G401.6 (cell line): ENCODE measurements at regions not wholly inside any gene's neighbourhood (a gene's known extent, or its start where the extent isn't known, plus 50 kb on each side); places are given as distances from the start of the nearest gene placed in this dataset.

ENCODE experiments used
- FAIRE-seq: peaks from 2 replicates; lab custom pipeline; 2012; peaks lifted over from hg19 to GRCh38; lab: Jason Lieb, UNC

DNA sequence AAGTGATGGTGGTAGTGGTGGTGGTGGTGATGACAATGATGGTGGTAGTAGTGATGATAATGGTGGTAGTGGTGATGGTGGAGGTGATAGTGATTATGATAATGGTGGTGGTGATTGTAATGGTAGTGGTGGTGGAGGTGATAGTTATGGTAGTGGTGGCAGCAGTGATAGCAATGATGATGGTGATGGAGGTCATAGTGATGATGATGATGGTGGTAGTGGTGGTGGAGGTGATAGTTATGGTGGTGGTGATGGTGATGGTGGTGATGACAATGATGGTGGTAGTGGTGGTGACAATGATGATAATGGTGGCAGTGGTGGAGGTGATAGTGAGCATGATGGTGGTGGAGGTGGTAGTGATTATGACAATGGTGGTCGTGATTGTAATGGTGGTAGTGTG is 191.7 kb upstream of the RNF32 start:
- no peak for FAIRE-seq

DNA sequence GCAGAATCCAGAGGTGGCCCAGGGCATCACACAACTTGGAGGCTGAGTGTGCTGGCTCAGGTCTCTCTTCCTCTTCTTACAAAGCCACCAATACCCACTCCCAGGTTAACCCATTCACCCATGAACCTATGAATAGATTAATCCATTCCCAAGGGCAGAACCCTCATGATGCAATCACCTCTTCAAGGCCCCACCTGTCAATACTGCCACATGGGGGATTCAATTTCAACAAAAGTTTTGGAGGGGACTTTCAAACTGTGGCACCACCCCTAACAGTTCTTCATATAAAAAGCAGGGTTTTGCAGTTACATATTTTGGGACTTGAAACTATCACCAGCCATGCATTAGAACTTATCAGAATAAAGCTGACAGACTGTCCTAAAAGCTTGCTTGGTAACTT is 193.6 kb upstream of the RNF32 start:
- FAIRE-seq = no peak

DNA sequence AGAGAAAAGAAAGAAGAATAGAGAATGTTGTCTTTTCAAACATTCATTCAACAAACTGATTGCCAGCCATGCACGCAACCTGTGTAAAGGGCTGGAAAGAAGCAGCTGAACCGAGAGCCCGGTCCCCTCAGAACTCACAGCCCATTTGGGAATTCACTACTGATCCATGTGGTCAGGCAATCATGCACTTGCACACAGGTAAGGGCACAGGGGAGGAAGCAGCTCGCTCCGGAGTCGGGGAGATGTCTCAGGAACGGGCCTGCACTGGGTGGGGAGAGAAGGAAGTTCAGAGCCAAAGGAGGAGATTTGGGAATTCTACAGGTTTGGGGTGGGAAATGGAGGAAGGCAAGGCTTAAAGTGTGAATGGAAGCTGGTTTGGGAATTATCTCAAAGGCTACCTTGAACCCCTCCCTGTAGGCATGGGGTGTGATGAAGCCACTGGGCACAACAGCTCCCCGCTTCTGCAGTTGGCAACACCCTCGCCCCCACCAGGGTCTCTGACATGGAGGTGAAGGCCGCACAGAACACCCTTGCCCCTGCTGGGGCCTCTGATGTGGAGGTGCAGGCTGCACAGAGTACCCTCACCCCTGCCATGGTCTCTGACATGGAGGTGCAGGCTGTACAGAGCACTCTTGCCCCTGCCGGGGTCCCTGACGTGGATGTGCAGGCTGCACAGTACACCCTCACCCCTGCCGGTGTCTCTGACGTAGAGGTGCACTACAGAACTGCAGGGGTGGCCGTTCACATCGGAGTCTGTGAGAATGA is 194.4 kb upstream of the RNF32 start:
- FAIRE-seq = no peak

DNA sequence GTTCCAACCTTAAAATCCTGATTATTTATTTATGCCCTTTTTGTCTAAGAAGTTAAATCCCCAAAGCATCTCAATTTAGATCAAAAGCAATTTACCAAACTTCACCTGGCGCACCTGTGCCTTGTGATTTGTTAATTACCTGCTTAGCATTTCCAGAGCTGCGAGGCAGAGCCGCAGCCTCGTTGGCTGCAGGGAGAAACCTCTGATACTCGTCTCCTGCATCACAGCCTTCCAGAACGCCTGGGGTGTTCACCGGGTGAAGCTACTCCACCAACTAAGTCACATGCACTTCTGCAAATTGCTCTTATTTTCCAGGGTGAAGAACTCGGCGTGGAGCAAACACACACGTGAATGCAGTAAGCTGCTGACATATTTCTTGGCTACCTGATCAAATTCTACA is 198.1 kb upstream of the RNF32 start:
- no peak for FAIRE-seq

DNA sequence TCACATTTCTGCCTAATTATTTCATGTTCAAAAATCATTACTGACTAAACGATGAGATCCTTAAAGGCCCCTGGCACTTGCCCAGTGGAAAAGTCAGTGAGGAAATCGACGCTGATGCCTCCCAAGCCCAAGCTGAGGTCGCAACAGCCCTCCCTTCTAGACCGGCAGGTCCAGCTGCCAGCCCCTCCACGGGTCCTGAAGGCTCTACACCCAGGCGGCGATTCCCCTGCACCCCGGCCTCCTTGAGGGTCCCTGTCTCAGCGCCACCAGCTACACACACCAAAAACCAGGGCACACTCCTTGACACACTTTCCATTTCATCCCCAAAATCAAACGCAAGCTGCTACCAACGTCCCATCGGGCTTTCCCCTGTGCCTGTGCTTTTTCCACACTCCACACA is 200.1 kb upstream of the RNF32 start:
- no peak for FAIRE-seq

DNA sequence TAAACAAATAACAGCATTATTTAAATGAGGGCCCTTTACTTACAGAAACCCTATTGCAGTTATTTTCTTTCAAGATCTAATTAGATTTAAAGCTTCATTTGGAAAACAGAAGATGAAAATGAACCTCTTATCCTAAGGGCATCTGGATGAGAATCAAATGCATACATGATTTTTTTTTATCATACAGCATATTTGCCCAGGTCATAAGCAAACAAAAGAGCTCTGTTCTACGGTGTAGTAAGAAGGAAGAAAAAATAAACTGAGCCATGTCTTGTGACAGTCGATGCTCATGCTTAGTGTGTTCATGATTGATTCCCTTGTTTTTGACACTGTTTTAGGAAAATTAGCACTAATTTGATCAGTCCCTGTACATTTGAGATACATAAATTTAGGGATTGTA is 202.6 kb upstream of the RNF32 start:
- FAIRE-seq = no peak

DNA sequence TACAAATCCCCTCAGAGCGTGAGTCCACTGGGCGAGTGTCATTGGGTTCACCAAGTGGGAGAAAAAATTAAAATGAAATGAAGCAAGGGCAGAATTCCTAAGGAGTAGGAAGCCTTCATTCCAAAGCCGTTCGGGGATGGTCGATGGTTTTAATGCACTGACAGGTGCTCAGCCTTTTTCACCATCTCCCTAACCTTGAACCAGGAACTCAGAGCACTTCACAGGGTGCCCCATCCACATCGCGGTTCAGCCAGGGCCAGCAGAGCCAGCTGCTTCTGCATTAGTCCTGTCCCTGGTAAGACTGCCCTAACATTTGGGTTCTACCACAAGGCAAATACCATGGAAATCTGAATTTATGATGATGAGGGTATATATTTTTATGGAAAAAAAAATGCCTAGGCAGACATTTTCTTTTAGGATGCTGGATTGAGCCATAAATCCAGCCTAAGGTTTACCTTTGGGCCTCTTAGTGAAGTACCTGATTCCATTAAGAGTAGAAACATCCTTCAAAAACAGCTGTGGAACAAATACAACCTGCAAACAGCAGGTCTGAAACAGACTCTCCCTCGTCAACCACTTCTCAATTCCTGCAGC is 203.5 kb upstream of the RNF32 start:
- no peak for FAIRE-seq

DNA sequence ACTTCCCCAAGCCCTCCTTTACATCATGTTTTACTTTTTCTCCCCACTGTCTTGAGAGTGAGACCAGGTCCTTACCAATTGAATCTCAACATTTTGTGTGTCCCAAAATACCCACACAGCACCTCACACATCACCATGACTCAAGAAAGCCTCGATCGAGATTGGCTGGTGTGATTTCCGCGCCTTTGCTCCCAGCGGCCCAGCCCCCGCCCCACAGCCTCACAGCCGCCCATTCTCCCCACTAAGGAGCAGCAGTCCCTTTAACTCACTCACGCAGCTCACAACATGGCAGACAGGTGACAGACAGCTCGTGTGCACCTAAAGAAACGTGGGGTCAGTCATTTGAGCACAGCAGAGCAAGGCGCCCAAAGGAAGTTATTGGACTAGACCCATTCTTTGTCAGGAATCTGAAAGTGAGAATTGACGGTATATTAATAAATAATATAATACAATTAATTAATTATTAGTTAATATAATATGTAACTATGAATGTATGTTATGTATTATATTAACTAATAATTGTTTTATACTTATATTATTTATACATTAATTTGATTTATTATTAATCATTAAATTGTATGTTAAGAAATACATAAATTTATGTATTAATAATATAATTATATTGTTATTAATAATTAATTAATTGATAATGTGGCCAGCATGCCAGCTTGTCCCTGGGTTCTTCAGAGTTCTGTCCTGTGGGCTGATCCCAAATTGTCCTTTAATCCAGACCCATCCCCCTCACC is 204.9 kb upstream of the RNF32 start:
- peak; percentile 88 for FAIRE-seq

DNA sequence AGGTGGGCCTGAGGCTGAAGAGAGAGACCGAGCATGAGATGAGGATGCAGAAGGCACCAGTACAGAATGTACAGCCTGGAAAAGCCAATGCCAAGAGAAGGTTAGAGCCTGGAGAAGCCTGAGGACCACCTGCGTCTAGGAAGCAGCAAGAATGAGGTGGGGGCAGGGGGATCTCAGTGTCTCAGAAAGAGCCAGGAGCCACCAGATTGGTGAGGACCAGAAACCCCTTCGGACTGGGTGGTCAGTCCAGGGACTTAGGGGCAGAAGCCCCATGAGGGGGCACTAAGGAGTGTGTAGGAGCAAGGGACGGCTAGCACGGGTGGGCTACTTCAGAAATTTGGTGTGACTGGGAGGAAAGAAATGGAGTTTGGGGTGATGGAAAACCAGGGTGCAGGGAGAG is 205.9 kb upstream of the RNF32 start:
- no peak for FAIRE-seq

DNA sequence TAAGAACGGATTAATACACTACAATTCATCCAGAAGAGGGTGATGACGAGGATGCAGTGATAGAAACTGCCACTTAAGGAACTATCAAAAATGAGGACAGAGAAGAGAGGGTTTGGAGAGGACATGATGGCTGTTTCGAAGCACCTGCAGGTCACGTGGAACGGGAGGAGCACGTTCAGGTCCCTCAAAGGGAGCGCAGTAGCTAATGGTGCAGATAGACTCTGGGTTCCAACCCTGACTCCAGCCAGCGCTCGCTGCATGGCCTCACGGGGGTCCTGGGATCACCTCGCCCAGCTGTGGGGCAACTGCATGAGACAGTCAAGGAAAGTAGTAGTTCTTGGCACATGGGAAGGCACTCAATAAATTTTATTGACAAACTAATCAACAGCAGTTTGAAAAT is 208.6 kb upstream of the RNF32 start:
- FAIRE-seq = no peak

DNA sequence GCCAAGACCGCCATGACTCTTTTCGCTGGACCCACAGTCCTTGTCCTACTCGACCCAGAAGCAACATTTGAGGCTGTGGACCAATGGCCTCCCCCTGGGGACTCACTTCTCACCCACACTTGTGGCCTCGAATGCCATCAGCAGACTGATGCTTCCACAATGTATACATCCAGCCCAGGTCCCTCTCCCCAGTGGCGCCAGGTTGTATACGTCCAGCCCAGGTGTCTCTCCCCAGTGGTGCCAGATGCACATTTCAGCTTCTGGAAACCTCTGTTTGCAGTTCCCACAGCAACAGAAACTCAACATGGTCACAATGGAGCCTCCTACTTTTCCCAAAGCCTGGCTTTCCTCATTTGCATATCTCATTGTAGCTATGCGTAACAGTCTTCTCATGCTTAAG is 210.5 kb upstream of the RNF32 start:
- no peak for FAIRE-seq

DNA sequence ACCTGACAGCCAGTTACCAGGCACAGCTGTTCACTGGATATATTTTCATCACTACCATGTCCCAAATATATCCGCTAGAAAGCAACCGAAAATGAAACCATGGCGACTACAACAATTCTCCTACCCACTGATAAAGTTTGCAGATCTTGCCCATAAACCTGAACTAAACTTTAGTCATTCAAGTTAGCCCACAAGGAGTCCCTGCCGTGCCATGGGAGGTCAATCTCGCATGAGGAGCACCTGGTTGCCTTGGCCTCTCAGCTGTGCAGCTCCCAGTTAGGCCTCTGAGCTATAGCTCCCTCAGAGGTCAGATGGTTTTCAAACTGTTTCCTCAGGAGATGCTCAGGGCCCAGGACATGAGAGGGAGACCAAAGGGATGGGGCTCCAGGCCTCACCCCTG is 211.1 kb upstream of the RNF32 start:
- no peak for FAIRE-seq

DNA sequence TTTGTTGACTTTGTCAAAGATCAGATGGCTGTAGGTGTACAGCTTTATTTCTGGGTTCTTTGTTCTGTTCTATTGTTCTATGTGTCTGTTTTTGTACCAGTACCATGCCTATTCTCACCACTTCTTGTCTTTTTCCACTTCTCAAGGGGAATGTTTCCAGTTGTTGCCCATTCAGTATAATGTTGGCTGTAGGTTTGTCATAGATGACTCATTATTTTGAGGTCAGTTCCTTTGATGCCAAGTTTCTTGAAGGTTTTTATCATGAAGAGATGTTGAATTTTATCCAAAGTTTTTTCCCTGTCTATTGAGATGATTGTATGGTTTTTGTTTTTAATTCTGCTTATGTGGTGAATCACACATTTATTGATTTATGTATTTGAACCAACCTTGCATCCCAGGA is 216.7 kb upstream of the RNF32 start:
- FAIRE-seq = no peak

DNA sequence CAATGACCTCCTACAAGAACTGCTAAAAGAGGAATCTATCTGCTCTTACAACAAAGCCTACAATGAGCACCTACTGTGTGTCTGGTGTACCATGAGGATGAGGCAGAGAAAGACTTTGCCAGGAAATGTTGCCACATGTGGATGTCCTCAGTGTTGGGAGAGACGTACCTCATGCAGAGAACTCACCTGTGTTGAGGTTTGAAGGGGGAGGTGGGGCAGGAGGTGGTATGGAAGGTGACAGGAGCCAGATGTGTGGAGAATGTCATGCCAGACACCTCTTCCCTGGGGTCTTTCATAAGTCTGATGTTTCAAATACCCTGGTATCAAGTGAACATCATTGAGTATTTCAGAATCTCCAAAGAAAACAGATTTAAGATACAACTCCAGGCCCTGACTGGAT is 220.1 kb upstream of the RNF32 start:
- no peak for FAIRE-seq

DNA sequence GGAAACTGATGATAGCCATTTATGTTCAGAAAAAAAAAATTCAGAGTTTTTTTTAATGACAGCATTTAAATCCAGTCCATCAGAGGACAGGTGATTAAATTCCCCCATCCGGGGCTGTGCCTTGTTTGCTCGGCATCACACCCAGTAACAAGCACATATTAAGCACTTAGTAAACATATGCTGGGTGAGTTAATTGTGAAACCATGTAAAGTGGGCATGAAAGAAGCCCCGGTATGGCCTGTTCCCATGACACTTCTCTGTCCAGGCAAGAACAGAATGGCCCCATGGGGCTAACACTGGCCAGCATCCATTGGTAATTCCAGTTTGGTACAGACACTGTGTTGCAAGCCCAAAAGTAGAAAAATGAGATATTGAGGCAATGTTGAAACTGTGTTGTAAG is 220.8 kb upstream of the RNF32 start:
- no peak for FAIRE-seq

DNA sequence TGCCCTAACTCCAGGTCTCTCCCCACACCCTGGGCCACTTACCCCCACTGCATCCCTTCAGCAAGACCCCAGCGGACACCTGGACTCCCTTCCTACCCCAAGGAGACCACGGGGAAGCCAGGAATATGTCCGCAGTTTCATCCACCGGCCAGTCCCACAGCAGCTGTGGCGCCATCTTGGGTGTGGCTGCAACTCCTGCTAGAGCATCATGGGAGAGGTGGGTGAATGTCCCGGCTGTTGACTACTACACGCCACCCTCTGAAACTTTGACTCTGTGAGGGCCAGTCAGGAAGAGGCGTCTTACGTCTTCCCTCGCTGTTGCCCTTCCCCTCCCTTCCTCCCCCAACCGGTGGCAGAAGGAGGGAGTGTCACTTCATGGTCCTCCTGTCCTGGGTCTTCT is 238.3 kb upstream of the RNF32 start:
- FAIRE-seq = no peak

DNA sequence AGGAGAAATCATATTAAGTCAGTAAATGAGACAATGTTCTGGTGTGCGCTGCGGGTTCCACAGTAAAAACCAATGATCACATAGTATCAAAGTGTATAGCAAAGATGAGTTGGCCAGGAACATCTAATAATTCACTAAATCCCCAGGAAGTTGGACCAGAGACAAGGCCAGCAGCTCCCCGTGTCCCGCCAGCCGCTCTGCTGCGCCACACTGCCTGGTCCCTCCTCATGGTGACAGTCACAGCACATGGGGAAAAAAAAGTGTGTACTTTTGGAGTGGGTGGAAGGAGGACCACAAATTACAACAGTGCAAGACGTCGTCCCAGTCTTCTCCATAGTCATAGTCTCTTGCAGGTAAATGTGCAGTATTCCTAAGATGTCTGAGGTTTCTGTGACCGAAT is 239.0 kb upstream of the RNF32 start:
- no peak for FAIRE-seq

DNA sequence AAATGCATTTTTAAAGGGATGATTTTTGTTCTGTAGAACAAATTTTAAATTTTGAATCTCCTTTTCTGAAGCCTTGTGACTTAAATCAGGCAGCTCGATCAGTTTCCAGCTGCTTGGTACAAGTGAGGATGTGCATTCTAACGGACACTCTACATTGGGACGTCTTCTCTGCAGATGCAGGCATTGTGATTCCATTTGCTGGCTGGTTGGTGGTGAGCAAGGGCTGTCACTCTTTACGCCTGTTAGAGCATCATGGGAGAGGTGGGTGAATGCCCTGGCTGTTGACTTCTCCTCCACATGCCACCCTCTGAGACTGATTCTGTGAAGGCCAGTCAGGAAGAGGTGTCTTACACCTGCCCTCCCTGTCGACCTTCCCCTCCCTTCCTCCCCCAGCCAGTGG is 240.5 kb upstream of the RNF32 start:
- FAIRE-seq = no peak

DNA sequence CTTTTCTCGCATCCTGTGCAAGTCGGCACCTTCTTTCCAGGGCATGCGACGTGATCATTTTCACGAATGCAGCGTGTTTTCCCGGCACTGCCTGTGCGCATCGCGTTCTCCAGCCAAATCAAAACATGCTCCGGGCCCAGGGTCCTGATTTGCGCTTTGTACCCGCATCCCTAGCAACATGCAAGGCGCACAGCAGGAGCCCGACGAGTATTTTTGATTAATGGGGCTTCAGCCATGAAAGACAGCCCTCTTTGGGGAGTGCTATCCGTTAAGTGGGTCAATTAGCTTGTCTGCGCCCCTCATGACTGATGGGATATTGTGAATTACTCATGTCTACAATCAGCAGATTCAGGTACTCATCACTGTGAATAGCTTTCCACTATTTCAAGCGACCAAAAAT is 243.3 kb upstream of the RNF32 start:
- no peak for FAIRE-seq

DNA sequence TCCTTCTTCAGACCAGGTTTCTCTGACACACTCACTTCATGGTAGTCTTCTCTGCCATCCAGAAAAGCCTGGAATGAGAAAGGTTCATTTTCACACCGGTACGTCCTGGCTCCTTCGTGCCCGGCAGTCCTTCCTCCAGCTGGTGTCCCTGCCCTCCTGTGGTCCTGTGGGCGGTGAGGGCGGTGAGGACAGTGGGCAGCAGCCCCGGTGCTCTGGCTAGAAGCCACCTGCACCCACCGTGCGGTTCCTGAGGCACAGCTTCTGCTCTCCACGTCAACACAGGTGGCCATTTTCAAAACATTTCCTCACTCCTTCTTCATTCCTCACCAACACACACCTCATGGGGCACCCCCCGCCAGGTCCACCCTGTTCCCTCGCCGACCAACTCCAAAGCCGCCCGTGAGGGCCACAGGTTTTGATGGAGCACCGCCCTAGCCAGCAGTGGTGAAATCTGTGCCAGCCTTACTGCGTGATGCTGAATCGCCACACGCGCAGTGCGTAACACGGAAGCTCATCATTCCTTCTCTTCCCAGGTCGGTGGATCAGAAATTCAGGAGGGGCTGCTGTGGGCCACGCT is 251.4 kb upstream of the RNF32 start:
- FAIRE-seq = no peak

DNA sequence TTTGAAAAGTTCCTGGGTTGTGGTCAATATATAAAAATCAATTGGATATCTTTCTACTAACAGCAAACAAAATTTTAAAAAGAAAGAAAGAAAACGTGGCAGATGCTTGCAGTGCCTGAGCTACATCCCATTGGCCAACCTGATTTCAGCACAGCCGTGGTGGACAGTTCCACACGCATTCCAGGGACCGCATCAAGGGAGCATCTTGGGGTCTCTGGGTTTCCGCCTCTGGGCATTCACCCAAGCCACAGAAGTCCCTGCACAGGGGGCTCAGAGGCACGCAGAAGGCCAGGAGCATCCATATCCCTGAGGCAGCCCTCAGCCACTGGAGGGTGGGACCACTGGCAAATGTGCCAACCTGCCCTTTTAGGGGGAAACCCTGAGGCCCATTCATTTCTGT is 254.5 kb upstream of the RNF32 start:
- no peak for FAIRE-seq

DNA sequence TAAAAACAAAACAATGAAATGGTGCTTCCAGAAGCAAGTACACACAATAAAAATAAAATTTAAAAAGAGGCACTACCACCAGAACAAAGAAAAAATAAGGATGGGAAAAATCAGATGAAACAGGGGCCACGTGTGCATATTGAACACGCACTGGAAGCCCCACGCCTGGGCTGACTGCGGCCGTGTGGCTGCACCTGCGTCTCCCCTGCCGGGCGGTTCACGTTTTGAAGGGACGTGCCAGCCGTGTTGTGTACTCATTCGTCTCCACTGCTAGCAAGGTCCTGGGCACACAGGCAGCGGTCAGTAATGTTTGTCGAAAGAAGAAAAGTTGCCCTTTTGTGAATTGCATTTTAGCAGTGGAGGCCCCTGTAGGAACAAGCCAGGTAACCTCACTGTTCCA is 255.9 kb upstream of the RNF32 start:
- no peak for FAIRE-seq

DNA sequence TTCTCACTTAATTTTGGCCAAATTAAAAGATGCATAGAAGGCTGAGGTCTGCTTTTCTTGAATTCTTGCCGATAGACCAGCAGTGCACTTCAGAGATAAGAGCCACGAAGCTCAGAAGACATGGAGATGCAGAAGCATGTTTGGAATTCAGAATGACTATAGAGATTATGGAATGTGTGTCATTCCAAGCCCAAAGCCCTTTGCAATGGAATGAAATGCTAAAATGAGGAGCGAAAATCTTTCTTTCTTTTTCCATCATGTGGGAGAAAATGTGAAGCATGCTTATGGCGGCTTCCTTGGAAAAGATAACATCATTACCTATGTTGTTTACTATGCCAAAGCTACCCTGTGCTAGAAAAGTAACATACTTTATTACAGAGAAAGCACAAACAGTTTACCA is 257.0 kb upstream of the RNF32 start:
- no peak for FAIRE-seq
